Hematopoietic multipotent progenitor cell (in vitro differentiated cells): ENCODE measurements at regions not wholly inside any gene's neighbourhood (a gene's known extent, or its start where the extent isn't known, plus 50 kb on each side); places are given as distances from the start of the nearest gene placed in this dataset.

ENCODE experiments used
- DNase-seq, 3 donors: peaks; one replicate each; pipeline ENCODE4 v3.0.0-alpha.2; 2011 to 2015; ENCODE audit warnings: low read depth in 2 of 3, low spot score in 2 of 3

DNA sequence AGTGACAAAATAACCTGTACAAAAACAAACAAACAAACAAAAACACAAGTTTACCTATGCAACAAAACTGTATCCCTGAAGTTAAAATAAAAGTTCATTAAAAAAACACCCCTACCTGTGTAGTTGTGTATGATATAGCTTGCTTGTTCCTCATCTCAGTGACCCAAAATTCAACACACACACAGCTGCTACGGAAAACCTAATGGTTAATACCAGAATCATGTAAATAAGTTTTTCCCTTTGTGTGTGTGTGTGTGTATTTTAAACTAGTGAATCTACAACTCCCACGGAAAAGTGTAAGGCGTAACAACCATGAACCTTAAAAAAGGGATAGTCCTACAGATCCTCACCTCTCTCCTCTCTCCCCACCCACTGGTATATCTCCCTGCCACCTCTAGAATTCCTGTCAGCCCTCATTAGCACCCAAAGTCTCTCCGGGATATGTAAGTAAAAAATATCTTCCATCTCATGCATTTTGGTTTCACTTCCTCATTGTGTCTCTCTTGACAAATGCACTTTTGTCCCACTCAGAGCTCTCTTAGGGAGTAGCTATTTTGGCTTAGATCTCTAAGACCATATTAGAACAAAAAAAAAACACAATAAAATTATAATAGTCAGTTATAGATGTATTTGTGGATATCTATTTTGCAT is 2236.5 kb downstream of the PCDH9 start:
- no peak for DNase-seq

DNA sequence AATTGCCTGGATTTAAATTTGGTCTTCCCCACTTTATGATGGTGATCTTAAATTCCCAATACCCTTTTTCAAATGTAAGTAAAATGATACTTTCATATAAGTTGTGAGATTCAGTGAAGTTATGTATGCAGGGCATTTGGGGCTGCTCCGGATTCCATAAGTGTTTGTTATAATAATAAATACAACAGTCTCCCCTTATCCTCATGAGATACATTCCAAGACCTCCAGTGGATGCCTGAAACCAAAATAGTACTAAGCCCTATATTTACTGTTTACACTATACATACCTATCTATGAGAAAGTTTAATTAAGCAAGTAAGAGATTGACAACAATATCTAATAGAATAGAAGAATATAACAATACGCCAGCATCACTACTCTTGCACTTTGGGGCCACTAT is 2237.8 kb downstream of the PCDH9 start:
- no peak for DNase-seq

DNA sequence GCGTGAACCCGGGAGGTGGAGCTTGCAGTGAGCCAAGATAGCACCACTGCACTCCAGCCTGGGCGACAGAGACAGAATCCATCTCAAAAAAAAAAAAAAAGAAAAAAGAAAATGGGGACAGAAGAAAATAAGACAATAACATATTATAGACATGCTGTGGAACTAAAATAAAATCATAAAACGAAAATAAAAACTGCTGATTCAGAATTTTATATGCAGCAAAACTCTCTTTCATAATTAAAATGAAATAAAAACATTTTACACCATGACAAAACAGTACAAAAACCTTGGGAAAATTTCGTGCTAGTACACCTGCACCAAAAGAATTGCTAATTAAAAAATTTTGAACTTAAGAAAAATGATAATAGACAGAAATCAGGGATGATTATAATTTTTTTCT is 2245.1 kb downstream of the PCDH9 start:
- DNase-seq = no peak

DNA sequence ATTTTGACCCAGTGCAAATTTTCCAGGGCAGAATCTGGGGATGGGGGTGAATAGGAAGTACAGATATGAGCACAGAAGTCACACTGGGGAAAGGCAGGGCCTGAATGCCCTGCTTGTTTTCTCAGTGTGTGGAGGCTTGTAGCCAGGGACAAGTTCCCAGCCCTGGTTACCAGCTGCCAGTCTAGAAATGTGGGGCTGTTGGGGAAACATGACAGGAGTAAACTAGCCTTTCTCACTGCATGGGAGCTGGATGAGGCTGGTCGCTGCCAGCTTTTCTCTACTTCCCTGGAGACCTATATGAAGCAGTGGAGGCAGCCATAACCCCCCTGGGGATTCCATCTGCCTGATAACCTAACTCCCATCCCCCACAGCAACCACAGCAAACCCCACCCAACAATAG is 2267.7 kb downstream of the PCDH9 start:
- no peak for DNase-seq

DNA sequence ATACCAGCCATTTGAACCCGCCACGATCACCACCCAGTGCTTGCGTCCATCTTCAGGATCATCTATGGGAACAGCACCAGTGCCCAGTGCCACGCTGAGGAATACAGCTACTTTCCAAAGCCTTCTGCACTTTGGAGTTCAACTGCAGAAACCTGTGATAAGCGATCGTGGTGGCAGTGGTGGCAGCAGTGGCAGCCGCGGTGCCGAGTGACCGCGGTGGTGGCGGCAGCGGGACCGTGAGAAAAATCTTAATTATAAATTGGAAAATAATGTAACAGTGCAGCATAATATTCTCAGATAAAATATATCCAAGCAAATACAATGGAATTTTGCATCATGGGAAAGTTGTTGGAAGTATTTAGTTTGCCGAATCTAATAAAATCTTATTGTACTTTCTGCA is 2270.9 kb downstream of the PCDH9 start:
- no peak for DNase-seq

DNA sequence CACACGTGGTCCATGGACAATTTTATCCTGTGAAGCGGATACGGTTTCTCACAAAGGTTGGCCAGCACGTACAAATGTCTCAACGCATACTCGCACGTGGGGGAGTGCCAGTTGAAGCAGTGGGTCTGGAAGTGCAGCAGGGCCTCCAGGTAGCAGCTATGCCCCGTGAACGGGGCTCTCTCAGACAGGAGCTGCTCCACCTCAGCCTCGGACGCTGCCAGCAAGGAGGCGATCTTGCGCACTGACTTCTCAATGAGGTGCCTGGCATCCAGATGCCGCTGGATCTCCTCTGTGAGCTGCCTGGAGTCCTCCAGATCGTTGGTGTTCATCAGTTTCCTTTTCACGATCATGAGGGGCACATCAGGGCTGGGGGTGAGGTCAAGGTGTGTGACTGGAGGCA is 2272.0 kb downstream of the PCDH9 start:
- no peak for DNase-seq

DNA sequence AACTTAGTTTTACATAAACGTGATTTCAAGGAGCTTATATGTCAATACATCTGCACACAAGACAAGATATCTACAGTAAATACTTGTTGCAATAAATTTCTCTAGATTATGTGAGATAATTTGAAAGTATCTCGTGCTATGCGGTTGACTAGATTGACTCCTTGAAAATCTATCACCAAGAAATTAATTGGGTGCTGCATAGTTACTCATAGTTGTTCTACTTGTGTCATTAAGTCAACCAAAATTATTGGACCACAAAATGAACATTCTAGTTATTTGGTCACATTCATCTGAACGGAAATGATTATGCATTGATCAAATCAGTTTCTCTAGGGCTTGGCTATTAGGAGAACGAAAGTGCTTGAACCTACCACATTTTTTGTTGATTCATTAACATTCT is 2291.5 kb downstream of the PCDH9 start:
- DNase-seq = no peak

DNA sequence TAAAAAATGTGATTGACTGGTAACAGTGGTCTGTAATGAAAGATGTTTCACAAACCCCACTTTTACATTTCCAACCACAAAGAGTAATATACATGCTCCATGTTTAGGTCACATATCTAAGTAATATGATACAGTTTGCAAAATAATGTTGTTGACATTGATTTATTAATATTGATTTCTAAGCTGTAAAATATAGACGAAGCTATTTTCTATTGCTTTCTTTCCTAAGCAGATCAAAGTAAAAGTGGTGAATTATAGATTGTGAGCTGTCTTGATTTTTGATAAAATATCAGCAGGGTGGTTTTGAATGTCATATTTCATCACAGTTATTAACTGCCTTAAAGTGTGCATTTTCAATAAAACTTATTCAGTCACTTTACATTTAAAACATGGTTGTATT is 2292.8 kb downstream of the PCDH9 start:
- no peak for DNase-seq

DNA sequence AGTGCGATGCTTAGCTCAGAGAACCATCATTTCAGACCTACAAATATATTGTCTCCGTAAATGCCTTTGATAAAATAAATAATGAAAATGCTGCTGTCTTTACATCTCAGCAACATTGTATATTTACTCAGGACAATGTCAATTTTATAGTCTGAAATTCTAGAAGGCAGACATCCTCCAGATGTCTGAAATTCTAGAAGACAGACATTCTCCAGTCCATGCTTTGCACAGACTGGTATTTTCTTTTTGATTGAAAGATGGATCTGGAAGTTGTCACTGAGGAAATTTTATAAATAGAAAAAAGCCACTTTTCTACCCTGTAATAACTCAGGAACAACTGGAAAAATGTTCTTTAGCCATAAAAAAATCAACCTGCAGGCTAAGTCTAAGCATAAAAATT is 2293.3 kb downstream of the PCDH9 start:
- no peak for DNase-seq

DNA sequence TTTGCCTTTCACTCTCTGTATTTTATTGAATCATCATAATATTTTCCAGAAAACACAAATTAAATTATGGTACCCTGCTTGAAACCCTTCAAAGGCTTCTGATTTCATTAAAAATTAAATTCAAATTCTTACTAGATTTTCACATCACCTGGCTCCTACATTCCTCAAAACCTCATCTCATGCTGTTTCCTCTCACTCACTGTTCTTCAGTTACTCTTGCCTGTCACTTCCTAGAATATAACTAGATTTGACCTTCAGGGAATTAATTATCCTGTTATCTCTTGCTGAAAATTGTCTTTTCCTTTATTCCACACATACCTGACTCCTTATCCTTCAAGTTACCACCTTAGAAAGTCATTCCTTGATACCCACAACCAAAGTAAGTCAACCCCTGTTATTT is 2294.7 kb downstream of the PCDH9 start:
- no peak for DNase-seq

DNA sequence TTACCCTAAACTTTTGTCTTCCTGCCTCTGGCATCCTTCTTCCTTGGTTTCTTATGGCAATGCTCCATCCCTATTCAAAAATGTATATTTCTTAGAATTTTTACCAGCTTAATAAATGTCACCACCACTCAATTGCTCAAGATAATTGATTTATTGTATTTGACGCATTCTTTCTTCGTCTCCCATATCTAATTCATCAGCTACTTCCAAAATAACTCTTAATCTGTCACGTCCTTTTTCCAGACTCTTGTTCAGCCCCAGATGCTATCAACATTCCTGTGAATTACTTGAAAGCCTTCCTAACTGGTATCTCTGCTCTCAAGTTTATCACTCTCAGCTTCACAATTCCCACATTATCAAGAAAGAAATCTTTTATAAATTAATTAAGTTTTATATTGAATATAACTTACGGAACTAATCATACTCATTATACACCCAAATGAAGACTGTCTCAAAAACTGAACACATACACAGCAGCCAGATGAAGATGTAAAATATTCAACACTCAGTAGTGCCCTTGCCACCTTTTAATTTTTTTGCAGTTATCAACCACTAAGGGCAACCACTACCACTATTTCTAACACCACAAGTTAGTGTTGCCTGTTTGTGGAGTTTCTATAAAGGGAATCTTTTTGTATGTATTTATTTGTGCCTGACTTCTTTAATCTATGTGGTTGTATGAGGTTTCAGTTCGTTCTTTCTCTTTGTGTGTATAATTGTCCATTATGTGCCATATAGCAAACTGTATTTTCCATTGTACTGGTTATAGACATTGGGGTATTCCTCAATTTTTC is 2295.4 kb downstream of the PCDH9 start:
- no peak for DNase-seq

DNA sequence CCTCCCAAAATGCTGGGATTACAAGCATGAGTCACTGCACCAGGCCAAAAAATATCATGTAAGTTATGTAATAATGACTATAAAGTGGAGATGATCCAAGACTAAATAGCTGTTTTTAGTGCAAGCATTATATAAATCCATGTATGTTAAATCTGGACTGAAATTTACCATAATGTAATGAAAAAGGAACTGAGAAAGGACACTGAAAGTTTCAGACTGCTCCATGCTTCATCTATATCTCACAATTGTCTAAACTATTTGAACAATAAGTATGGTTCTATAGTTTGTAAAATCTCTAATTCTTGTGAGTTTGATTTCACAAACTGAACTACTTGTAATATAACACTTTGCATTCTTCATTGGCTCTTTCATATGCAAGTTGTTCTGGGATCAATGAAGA is 2299.5 kb downstream of the PCDH9 start:
- no peak for DNase-seq

DNA sequence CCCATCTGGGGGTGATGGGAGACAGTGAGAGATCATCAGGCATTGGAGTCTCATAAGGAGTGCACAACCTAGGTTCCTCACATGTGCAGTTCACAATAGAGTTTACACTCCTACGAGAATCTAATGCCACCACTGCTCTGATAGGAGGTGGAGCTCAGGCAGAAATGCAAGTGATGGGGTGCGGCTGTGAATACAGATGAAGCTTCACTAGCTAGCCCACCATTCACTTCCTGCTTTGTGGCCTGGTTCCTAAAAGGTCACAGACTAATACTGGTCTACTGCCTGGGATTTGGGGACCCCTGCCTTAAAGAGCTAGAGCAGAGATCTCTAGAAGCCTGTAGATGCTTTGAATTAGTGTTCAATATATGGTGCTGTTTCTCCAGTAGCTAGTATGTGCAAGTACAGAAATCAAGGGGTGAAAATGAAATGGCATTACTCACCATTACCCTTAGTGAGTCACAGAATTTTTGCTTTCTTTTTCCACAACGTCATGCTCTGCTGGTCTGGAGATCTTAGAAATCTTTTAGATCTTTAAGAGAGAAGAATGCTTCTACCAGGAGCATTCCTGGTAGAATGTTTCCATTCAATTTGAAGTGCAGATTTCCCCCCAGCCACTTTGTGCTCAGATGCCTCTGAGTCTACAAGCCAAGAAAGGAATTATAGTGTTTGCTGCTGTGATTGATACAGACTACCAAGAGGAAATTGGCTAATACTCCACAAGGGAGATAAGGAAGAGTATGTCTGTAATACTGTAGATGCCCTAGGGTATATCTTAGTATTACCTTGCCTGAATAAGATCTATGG is 2301.2 kb downstream of the PCDH9 start:
- DNase-seq = no peak

DNA sequence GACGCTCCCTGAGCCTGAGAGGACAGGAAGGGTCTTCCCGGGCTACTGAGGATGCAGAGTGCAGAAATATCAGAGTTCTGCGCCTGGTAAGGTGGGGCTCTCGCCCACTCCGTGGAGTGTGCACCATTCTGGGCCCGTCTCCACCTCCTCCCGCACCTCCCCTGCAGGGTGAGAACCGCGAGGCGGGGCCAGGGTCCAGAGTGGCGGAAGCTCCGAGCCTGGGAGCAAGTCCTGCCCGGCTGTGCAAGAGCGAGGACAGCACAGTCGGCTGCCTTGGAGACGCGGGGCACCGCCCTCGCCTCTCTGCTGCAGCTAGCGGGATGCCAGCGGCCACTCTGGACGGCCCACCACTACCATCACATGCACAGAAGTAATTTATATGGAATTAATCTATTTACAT is 2304.4 kb downstream of the PCDH9 start:
- no peak for DNase-seq

DNA sequence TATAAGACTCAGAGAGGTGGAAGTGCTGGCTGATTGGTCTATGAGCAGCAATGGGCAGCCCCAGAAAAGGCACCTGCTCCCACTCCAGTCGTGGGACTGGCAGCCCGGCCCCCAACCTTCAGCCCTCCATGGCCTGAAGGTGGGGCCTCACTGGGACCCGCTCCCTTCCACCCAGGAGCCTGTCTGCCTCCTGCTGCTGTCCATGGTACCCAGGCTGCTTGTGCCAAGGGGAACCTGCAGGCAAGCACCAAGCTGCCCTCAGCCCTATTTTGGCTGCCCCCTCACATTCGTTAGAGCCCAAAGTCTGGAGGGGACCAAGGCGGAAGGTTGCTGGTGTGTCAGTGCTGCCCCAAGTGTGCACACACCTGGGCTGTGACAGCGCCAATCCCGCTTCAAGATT is 2304.9 kb downstream of the PCDH9 start:
- DNase-seq = no peak

DNA sequence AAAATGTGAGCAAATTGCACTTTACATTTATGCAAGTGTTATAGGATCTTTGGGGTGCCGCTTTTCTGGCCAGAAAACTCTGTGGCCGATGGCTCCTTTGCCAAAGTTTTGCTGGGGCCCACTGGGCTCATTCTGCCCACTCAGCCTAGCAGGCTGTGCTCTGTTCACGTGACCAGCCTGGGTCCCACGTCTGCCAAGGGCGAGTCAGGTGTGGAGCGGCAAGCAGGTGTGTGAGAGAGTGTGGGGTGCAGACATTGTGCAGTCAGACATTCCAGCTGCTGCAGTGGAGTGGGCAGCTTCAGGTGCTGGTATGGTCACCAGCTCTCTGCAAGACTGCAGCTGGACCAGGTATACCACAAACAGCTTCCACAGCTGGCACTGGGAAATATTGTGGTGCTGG is 2305.7 kb downstream of the PCDH9 start:
- no peak for DNase-seq

DNA sequence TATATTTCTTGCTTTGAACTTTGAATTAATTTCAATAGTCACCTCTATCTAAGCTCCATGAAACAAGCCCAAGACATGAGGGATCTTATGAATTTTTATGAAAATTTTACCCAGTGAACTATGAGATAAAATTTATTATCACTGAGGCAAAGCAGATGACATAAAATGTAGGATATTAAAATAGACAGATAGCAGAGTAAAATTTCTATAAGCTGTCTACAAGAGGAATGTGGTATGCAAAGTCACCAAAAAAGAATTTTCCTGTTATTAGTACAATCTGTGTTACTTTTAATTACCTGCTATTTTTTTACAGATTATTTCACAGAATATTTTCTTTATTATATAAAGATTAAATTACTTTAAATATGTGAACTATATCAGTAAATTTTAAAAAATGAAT is 2312.6 kb downstream of the PCDH9 start:
- no peak for DNase-seq

DNA sequence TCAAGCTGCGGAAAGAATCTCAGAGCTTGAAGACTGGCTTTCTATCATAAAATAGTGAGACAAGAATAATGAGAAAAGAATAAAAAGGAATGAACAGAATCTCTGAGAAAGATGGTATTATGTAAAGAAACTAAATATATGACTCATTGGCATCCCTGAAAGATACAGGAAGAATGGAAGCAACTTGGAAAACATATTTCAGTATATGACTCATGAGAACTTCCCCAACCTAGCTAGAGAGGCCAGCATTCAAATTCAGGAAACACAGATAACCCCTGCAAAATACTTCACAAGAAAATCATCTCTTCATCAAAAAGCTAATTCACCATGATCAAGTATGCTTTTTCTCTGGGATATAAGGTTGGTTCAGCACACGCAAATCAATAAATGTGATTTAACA is 2318.0 kb downstream of the PCDH9 start:
- DNase-seq = no peak

DNA sequence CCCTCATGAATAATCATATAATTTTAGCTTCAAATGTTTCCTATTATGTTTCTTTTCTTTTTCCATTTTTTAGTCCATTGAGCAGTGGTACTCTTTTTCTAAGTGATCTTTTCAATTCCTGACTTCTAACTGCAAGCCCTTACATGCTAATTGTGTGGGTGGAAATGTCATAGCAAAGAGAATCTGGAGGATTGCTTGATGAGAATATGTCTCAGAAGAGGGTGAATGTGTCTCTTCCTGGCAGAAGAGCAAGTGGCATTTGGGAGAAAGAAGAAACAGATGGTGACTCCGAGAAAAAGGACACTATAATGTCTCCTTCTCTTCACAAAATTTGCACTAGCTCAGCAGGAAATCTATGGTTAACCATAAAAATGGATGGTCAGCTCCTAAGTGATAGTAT is 2320.0 kb downstream of the PCDH9 start:
- DNase-seq = no peak

DNA sequence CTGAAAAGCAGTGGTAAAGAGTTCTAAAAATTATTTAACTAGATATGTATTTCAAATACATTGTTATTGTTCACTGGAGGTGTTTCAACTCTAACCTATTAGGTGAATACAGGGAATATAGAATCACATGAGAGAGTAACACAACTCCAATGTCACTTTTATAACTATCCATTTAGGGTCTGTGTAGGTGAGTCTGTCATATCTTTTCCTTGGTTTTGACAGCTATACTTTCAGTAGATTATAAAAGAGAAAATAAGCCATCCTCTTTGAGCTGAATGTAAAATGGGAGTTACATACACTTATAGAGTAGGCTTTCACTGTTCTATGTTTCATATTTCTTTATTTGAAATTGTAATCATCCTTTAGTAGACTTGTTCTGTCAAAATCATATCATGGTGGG is 2321.0 kb downstream of the PCDH9 start:
- DNase-seq = no peak

DNA sequence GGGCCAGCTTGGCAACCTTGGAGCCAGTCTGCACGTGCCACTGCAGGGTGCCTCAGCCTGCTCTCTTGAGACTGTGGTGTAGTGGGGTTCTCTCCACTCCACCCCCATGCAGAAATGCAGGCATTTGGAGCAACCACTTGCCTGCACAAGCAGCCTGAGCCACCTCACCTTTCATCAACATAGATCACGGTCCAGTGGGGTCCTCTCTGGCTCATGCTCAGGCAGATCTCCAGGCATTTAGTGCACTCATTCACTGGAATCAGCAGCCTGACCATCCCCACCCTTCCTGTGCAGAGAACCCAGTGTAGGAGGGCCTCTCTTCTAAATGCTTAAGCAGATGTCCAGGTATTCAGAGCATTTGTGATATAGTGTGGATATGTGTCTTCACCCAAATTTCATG is 2330.1 kb downstream of the PCDH9 start:
- DNase-seq = no peak

DNA sequence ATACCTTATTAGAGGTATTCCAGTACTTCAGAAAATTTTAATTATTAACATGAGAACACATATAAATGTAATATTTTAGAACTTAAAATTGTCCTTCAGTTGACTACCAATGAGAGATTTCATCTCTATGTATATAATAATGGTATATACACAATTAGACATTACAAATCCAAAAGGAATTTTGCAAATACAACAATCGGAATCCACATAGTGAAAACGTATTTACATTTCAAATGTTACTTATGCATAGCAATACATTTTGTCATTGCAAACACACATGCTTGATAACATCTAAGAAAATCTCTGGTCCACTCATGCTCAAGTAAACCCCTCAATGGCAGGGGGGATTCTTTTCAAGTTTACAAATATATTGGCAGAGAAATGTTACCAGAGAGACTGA is 2345.2 kb downstream of the PCDH9 start:
- no peak for DNase-seq
